ENCODE measurements at regions not wholly inside any gene's neighbourhood (a gene's known extent, or its start where the extent isn't known, plus 50 kb on each side); places are given as distances from the start of the nearest gene placed in this dataset.

GRCh38 chr5:125750861-125751186 is 672.4 kb upstream of the GRAMD2B start:
- Mint-ChIP-seq H3K27me3 (no peaks in the 10 kb centered on the region), H3K36me3 (ENCODE audit: low read depth) (no peaks in the 10 kb centered on the region), H3K9me3 (no peaks in the 10 kb centered on the region), H3K4me3 (no peak overlapping the region), H3K27ac (no peak overlapping the region), H3K4me1 (ENCODE audit: low read depth) (no peaks in the 10 kb centered on the region)
- H3K4me3 ChIP-seq (ENCODE audit: low read length), result no peak overlapping the region
- no peak for ATAC-seq (ENCODE audit: poor library complexity)
- POLR2A ChIA-PET, result no interaction called here
- no peaks in the 10 kb centered on the region for H3K36me3 ChIP-seq (ENCODE audit: insufficient read depth, low read length)
- DNase-seq, result no peak
- H3K9me3 ChIP-seq (ENCODE audit: control insufficient read depth in 1 of 2, insufficient read depth in 1 of 2, low read length in 2 of 2), result peaks cover 0 to 3% of the 10 kb centered on the region in 2 experiments
- intact Hi-C loops (cut with DNase I, micrococcal nuclease), result no loop called here
- H3K27ac ChIP-seq (ENCODE audit: low read depth in 1 of 2, low read length in 2 of 2), result no peak overlapping the region
- H3K27me3 ChIP-seq (ENCODE audit: control insufficient read depth in 1 of 2, insufficient read depth in 2 of 2, low read length in 2 of 2), result no peaks in the 10 kb centered on the region
- no peak for TF ChIP-seq CTCF (IDR thresholded peaks at IDR 0.05)
- CTCF ChIA-PET, result no interaction called here
- no peaks in the 10 kb centered on the region for H3K4me1 ChIP-seq (ENCODE audit: insufficient read depth, low read length)

- no peaks in the 10 kb centered on the region for H3K4me1 ChIP-seq (ENCODE audit: insufficient read depth, low read length)
- Mint-ChIP-seq H3K27me3 (no peaks in the 10 kb centered on the region), H3K27ac (no peak overlapping the region), H3K36me3 (ENCODE audit: low read depth) (no peaks in the 10 kb centered on the region), H3K4me1 (ENCODE audit: low read depth) (no peaks in the 10 kb centered on the region), H3K4me3 (no peak overlapping the region), H3K9me3 (peaks cover 5% of the 10 kb centered on the region)
- H3K9me3 ChIP-seq (ENCODE audit: control insufficient read depth in 1 of 2, insufficient read depth in 1 of 2, low read length in 2 of 2), result peaks cover 0 to 8% of the 10 kb centered on the region in 2 experiments
- TF ChIP-seq CTCF (IDR thresholded peaks at IDR 0.05), result no peak
- no peak overlapping the region for H3K27ac ChIP-seq (ENCODE audit: low read depth in 1 of 2, low read length in 2 of 2)
- H3K27me3 ChIP-seq (ENCODE audit: control insufficient read depth in 1 of 2, insufficient read depth in 2 of 2, low read length in 2 of 2), result no peaks in the 10 kb centered on the region
- intact Hi-C loops (cut with DNase I, micrococcal nuclease), result no loop called here
- ATAC-seq (ENCODE audit: poor library complexity) (no peak), DNase-seq (no peak)
- ChIA-PET POLR2A (no interaction called here), CTCF (no interaction called here)
- no peaks in the 10 kb centered on the region for H3K36me3 ChIP-seq (ENCODE audit: insufficient read depth, low read length)
- no peak overlapping the region for H3K4me3 ChIP-seq (ENCODE audit: low read length)
Measured at GRCh38 chr5:125756456-125756855, 666.8 kb upstream of the GRAMD2B start.

- H3K4me1 Mint-ChIP-seq (ENCODE audit: low read depth), result no peaks in the 10 kb centered on the region
- no peak for TF ChIP-seq CTCF (IDR thresholded peaks at IDR 0.05)
Measured at GRCh38 chr5:125766706-125767105, 656.5 kb upstream of the GRAMD2B start.

More at GRCh38 chr5:125766706-125767105, 656.5 kb upstream of the GRAMD2B start:
- Mint-ChIP-seq H3K27ac (no peak overlapping the region), H3K36me3 (ENCODE audit: low read depth) (no peaks in the 10 kb centered on the region), H3K27me3 (no peaks in the 10 kb centered on the region), H3K9me3 (peaks cover 6% of the 10 kb centered on the region), H3K4me3 (no peak overlapping the region)
- Histone ChIP-seq H3K4me3 (ENCODE audit: low read length) (no peak overlapping the region), H3K36me3 (ENCODE audit: insufficient read depth, low read length) (no peaks in the 10 kb centered on the region), H3K27ac (ENCODE audit: low read depth in 1 of 2, low read length in 2 of 2) (no peak overlapping the region), H3K27me3 (ENCODE audit: control insufficient read depth in 1 of 2, insufficient read depth in 2 of 2, low read length in 2 of 2) (no peaks in the 10 kb centered on the region), H3K9me3 (ENCODE audit: control insufficient read depth in 1 of 2, insufficient read depth in 1 of 2, low read length in 2 of 2) (peaks cover 0 to 11% of the 10 kb centered on the region in 2 experiments), H3K4me1 (ENCODE audit: insufficient read depth, low read length) (no peaks in the 10 kb centered on the region)
- ATAC-seq (ENCODE audit: poor library complexity), result no peak
- intact Hi-C loops (cut with DNase I, micrococcal nuclease), result no loop called here
- ChIA-PET CTCF (no interaction called here), POLR2A (no interaction called here)
- no peak for DNase-seq

Measured in CD4-positive, alpha-beta T cell (primary cell).